ENCODE measurements at regions not wholly inside any gene's neighbourhood (a gene's known extent, or its start where the extent isn't known, plus 50 kb on each side); places are given as distances from the start of the nearest gene placed in this dataset.
"Not testable (repeated sequence)": the region's sequence is repeated elsewhere in the genome, so short reads cannot be mapped to it uniquely, and the experiment has no call there.

- no peak for DNase-seq
Observed at GRCh38 chr6:150775415-150776203, 89.9 kb upstream of the MTHFD1L start.

- DNase-seq, result no peak
Observed at GRCh38 chr6:150777736-150778135, 87.8 kb upstream of the MTHFD1L start.

- no peak for DNase-seq
Observed at GRCh38 chr6:150783813-150784212, 81.7 kb upstream of the MTHFD1L start.

GRCh38 chr6:150787429-150787828, 78.1 kb upstream of the MTHFD1L start:
- DNase-seq, result no peak

- DNase-seq, result no peak
Observed at GRCh38 chr6:150788089-150788488, 77.4 kb upstream of the MTHFD1L start.

GRCh38 chr6:150789906-150790305, 75.6 kb upstream of the MTHFD1L start:
- DNase-seq, result not testable (repeated sequence)

GRCh38 chr6:150791717-150792116, 73.8 kb upstream of the MTHFD1L start:
- DNase-seq, result no peak

GRCh38 chr6:150797949-150798348, 67.6 kb upstream of the MTHFD1L start:
- DNase-seq, result no peak

- no peak for DNase-seq
Observed at GRCh38 chr6:150799276-150799805, 66.2 kb upstream of the MTHFD1L start.

- DNase-seq, result no peak
Observed at GRCh38 chr6:150800674-150801314, 64.7 kb upstream of the MTHFD1L start.

GRCh38 chr6:150806790-150807189, 58.7 kb upstream of the MTHFD1L start:
- DNase-seq, result no peak

GRCh38 chr6:150813319-150813992, 52.0 kb upstream of the MTHFD1L start:
- peak; percentile 46 for DNase-seq

GRCh38 chr6:150813993-150814359, 51.5 kb upstream of the MTHFD1L start:
- DNase-seq, result no peak

Measured in right forelimb (tissue), 1 donor.